Renal pelvis (tissue), 1 donor: ENCODE measurements at regions not wholly inside any gene's neighbourhood (a gene's known extent, or its start where the extent isn't known, plus 50 kb on each side); places are given as distances from the start of the nearest gene placed in this dataset.

Source experiments
- DNase-seq: peaks from one replicate; pipeline ENCODE4 v3.0.0-alpha.2; 2013

GRCh38 chr4:57682275-57682674 is 572.1 kb upstream of the IGFBP7 start:
- DNase-seq, result no peak

- DNase-seq, result no peak
Observed at GRCh38 chr4:57679969-57680368, 569.8 kb upstream of the IGFBP7 start.

- no peak for DNase-seq
Observed at GRCh38 chr4:57676394-57676793, 566.2 kb upstream of the IGFBP7 start.

- DNase-seq, result peak; percentile 42
Observed at GRCh38 chr4:57672846-57673433, 562.8 kb upstream of the IGFBP7 start.

- DNase-seq, result no peak
Observed at GRCh38 chr4:57668621-57669020, 558.4 kb upstream of the IGFBP7 start.

- no peak for DNase-seq
Observed at GRCh38 chr4:57665806-57666205, 555.6 kb upstream of the IGFBP7 start.

GRCh38 chr4:57661517-57662090 is 551.4 kb upstream of the IGFBP7 start:
- no peak for DNase-seq

DNA sequence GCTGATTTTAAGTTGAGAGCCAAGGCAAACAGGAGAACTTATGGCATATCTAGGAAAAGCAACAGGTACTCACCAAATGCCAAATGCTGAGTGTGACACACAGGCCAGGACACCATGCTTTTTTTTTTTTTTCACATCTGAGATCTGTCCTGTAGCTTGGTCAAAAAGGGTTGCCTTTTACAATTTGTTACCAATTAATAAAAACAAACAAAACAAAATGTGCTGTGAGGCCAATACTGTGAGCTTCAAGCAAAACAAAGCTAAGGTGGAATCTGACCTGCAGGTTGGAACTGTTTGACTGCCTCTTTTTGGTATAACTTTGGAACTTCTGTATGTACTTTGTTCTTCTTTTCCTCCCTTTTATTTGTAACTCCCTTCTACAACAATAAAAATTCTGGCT is 548.5 kb upstream of the IGFBP7 start:
- DNase-seq, result no peak

- no peak for DNase-seq
Observed at GRCh38 chr4:57658188-57658587, 548.0 kb upstream of the IGFBP7 start.

- DNase-seq, result no peak
Observed at GRCh38 chr4:57655342-57655741, 545.2 kb upstream of the IGFBP7 start.

DNA sequence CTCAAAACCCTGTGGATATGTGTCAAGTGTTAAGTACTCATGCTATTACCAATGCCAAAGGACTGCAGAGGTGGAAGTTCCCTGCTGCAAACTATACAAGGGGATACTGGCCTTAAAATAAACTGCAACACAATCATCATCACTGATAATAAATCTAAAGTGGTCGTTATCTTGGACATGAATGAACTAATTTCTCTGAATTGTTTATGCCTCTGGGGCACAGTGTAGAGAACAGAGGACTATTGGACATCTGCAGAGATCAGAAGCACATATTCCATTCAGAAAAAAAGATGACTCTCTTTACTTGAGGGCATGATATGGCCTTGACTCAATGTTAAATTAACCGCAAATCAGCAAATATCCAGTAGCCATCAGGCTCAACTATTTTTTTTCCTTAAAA is 542.6 kb upstream of the IGFBP7 start:
- no peak for DNase-seq

GRCh38 chr4:57640391-57641100 is 530.4 kb upstream of the IGFBP7 start:
- DNase-seq, result no peak

DNA sequence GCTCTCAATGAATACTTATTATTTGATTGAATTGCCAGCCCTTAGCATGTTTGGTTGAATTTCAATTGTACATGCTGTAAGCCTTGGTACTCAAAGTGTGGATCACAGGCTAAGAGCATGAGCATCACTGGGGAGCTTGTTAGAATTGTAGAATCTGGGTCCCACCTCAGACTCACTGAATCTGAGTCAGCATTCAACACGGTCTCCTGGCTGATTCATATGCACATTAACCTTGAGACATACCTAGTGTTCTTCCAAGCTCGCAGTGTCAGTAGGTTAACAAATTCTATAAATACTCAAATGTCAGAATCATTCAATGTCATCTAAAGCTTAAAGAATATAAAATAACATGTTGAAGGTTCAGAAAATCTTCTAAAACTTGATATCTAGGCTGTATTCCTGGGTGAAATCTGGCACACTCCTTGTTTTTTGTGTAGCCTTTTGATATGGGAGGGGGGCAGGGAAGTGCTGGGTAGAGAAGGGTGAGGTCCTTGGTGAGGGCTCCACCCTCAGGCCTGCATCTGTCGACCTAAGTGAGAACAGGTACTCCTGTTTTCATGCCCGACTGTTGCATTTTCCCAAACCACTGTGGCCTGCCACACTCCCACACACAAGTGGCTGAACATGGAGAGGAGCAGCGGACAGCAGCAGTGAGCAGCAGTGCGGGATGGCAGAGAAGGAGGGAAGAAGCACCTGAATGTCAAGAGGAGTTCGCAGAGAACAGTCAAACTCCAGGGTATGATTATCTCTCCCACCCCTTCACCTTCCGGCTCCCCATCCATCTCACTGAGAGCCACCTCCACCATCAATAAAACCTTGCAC is 529.6 kb upstream of the IGFBP7 start:
- DNase-seq, result peak; percentile 8

DNA sequence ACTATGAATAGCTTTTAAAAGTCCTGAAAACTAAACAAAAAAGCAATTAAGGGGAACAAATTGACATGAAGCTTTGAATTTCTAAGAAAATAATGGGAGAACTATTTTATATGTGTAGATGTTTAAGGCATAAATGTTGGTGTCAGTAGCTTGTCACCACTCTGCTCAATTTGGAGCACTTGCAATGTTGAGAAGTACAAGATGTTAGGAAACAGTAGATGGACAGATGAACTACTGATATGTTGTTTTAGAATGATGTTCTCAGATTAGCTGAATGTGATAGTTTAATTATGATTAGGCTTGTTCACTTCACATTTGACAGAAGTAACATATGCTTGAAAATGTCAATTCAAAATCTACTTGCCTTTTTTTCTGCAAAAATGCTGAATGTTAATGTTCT is 525.7 kb upstream of the IGFBP7 start:
- DNase-seq, result no peak

GRCh38 chr4:57633212-57633859 is 523.2 kb upstream of the IGFBP7 start:
- DNase-seq, result no peak

- DNase-seq, result no peak
Observed at GRCh38 chr4:57632564-57632963, 522.4 kb upstream of the IGFBP7 start.

GRCh38 chr4:57631147-57631546 is 521.0 kb upstream of the IGFBP7 start:
- DNase-seq, result no peak

GRCh38 chr4:57628004-57628403 is 517.8 kb upstream of the IGFBP7 start:
- DNase-seq, result no peak

DNA sequence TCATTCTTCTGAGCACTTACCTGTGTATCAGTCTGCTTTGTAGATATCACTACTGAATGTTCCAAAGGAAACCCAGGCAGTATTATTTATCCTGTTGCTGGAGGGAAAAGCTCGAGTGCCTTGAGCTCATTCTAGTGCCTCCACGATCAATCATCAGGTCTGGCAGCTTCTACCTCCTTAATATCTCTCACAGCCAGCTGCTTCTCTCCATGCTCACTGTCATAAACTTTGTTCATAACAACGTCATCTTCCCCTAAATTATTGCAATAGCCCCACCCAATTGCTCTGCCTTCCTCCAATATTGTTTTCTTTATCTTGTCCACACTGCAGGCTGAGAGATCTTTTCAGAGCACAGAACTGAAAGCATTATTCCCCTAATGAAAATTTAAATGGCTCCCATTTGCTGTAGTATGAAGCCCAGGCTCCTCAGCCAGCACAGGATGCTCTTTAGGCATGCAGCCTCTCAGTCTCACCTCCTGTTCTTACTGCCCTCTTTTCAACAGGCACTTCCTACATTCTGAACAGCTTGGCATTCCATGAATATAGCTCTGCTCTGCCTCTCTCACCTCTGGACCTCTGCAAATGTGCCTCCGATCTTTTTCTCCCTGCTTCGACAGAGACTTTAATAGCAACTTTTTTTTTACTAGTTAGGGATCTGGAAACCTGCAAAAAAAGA is 504.2 kb upstream of the IGFBP7 start:
- DNase-seq, result no peak

DNA sequence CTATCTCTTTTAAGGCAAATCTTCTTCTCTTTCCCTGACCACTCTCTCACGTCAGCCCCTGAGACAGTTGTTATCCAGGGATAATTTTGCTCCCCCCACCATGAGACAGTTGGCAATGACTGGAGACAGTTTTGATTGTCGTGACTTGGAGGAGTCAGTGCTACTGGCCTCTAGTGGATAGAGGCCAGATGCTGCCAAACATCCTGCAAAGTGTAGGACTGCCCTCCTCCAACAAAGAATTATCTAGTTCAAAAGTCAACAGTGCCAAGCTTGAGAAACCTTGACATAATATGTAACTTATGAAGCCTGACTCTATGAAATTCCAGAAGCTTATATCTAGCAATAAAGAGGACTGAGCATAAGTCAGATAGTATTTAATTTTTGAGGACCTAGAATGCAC is 502.1 kb upstream of the IGFBP7 start:
- no peak for DNase-seq

DNA sequence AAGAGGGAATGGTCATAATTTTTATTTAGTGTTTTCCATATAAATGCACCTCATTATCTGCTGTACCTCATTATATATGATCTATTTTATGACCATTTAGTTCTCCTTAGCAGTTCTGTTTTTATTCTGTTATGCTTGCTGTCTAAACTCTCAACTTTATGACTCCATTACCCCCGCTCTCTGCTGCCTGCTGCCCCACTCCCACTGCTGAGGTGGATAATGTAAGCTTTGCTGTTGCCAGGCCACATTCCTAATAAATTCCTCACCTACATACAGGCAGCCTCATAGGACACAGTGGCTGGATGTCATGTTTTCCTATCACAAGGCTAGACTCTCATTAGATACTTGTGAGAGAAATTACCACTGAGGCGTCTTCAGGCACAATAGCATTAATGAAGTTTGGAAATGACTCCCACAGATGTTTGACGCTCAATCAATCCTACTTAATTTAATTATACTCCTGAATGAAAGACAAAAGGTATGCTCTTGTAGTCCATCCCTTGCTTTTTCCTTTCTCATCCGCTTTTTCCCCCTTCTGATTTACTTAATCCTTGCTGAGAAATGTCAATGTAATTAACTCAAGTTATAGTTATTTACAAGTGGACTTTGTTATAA is 497.5 kb upstream of the IGFBP7 start:
- peak; percentile 45 for DNase-seq
